Endothelial cell of umbilical vein (primary cell): ENCODE measurements at regions not wholly inside any gene's neighbourhood (a gene's known extent, or its start where the extent isn't known, plus 50 kb on each side); places are given as distances from the start of the nearest gene placed in this dataset.

Source experiments
- BruUV-seq: library from RNA; stranded (reverse); fragments of 400-500 nt; replicated peaks from 2 replicates; lab custom pipeline; 2021; lab: Mats Ljungman, UMichigan
- CTCF ChIA-PET: fragments of 300-600, 350-600 bp; sonication (Branson Sonifier 250); formaldehyde crosslinking; loops from one replicate; lab custom pipeline; 2021; ENCODE audit warnings: antibody characterized with exemption, inconsistent platforms; lab: Charles Lee
- POLR2A ChIA-PET: fragments of 300-600, 350-600 bp; sonication (Branson Sonifier 250); formaldehyde crosslinking; loops from one replicate; lab custom pipeline; 2021; ENCODE audit warnings: antibody characterized with exemption, inconsistent platforms; lab: Charles Lee
- DNase-seq: peaks from one replicate; pipeline ENCODE4 v3.0.0-alpha.2; 2011; ENCODE audit warnings: low read depth, low spot score
- FAIRE-seq: peaks from 2 replicates; lab custom pipeline; 2011; peaks lifted over from hg19 to GRCh38; lab: Jason Lieb, UNC
- H2AFZ ChIP-seq: 2 replicates; pipeline ENCODE4 v1.6.0; 2012; ENCODE audit warnings: low read depth, low read length, control low read depth, inconsistent platforms
- H3K27ac ChIP-seq: 2 replicates; pipeline ENCODE4 v1.5.1; 2011; ENCODE audit warnings: low read depth, mild to moderate bottlenecking, control low read depth, low read length, moderate library complexity; ENCODE audit not compliant: insufficient read depth
- H3K27me3 ChIP-seq, 2 experiments: 2 replicates each; pipeline versions ENCODE4 v1.6.0 to v1.6.1; 2011; ENCODE audit warnings: low read length in 2 of 2, mixed read lengths in 1 of 2; ENCODE audit not compliant: control insufficient read depth in 2 of 2, insufficient read depth in 2 of 2
- H3K36me3 ChIP-seq, 2 experiments: 2 replicates in 1 of 2; 3 replicates in 1 of 2; pipeline ENCODE4 v1.5.1; 2011; ENCODE audit warnings: low read length in 2 of 2, mild to moderate bottlenecking in 1 of 2, moderate library complexity in 1 of 2; ENCODE audit not compliant: control insufficient read depth in 2 of 2, insufficient read depth in 2 of 2; ENCODE audit errors: extremely low read depth in 1 of 2
- H3K4me1 ChIP-seq: 3 replicates; pipeline ENCODE4 v1.5.1; 2011; ENCODE audit warnings: mild to moderate bottlenecking, low read length; ENCODE audit not compliant: control insufficient read depth, insufficient read depth; ENCODE audit errors: extremely low read depth
- H3K4me2 ChIP-seq: 2 replicates; pipeline ENCODE4 v1.6.1; 2011; ENCODE audit warnings: low read length, control low read depth, mixed read lengths; ENCODE audit not compliant: insufficient read depth
- H3K4me3 ChIP-seq, 3 experiments: fragments of 200-600 bp in 1 of 3; sonication (generic), shearing (Covaris generic) in 1 of 3; replicated peaks in 1 of 3; 2 replicates each; pipeline ENCODE4 v1.5.1; 2011 to 2016; ENCODE audit warnings: control low read depth in 3 of 3, low read length in 3 of 3, mild to moderate bottlenecking in 2 of 3, inconsistent platforms in 1 of 3, low read depth in 1 of 3, moderate library complexity in 1 of 3; ENCODE audit not compliant: insufficient read depth in 1 of 3
- H3K79me2 ChIP-seq: 2 replicates; pipeline ENCODE4 v1.6.0; 2012; ENCODE audit warnings: low read length, inconsistent platforms; ENCODE audit not compliant: control insufficient read depth, insufficient read depth
- H3K9ac ChIP-seq: replicated peaks from 2 replicates; pipeline ENCODE3; 2011; ENCODE audit warnings: low read length, control low read depth; ENCODE audit not compliant: insufficient read depth; ENCODE audit errors: extremely low read depth
- H3K9me1 ChIP-seq: replicated peaks from 3 replicates; pipeline ENCODE4 v1.6.0; 2011; ENCODE audit warnings: mild to moderate bottlenecking, low read length; ENCODE audit not compliant: control insufficient read depth, insufficient read depth; ENCODE audit errors: extremely low read depth
- H3K9me3 ChIP-seq: replicated peaks from 2 replicates; pipeline ENCODE4 v1.5.1; 2012; ENCODE audit warnings: low read length, inconsistent platforms; ENCODE audit not compliant: control insufficient read depth, insufficient read depth
- H4K20me1 ChIP-seq: replicated peaks from 2 replicates; pipeline ENCODE3; 2011; ENCODE audit warnings: mild to moderate bottlenecking, low read length; ENCODE audit not compliant: control insufficient read depth, insufficient read depth; ENCODE audit errors: extremely low read depth
- CTCF ChIP-seq, 2 donors: IDR thresholded peaks; 1 replicate in 1 of 2; 2 replicates in 1 of 2; pipeline ENCODE4 v1.5.1; 2011; ENCODE audit warnings: low read length in 2 of 2, mild to moderate bottlenecking in 2 of 2, moderate library complexity in 2 of 2, control low read depth in 1 of 2, inconsistent platforms in 1 of 2, low read depth in 1 of 2; ENCODE audit not compliant: insufficient read depth in 1 of 2; ENCODE audit errors: extremely low read depth in 1 of 2
- EZH2 ChIP-seq: IDR thresholded peaks from 2 replicates; pipeline ENCODE4 v1.6.1; 2012; ENCODE audit warnings: borderline replicate concordance, low read depth, mild to moderate bottlenecking, moderate library complexity, low read length, inconsistent platforms; ENCODE audit not compliant: severe bottlenecking
- FOS ChIP-seq: IDR thresholded peaks from 2 replicates; pipeline ENCODE4 v1.6.1; 2011; ENCODE audit warnings: mild to moderate bottlenecking, low read length, moderate library complexity, borderline replicate concordance; ENCODE audit not compliant: insufficient read depth
- GATA2 ChIP-seq: IDR thresholded peaks from 2 replicates; pipeline ENCODE4 v1.7.0; 2011; ENCODE audit warnings: low read depth, mild to moderate bottlenecking, moderate library complexity, mixed read lengths, low read length; ENCODE audit not compliant: insufficient read length, insufficient read depth
- JUN ChIP-seq: IDR thresholded peaks from 2 replicates; pipeline ENCODE4 v1.6.1; 2011; ENCODE audit warnings: borderline replicate concordance, low read depth; ENCODE audit not compliant: insufficient read length, insufficient read depth
- MAX ChIP-seq: IDR thresholded peaks from 2 replicates; pipeline ENCODE4 v1.6.1; 2011; ENCODE audit not compliant: insufficient read depth, insufficient read length
- MYC ChIP-seq: IDR thresholded peaks from one replicate; pipeline ENCODE4 v1.6.1; 2011; ENCODE audit warnings: mild to moderate bottlenecking, low read depth, low read length
- POLR2A ChIP-seq: IDR thresholded peaks from 2 replicates; pipeline ENCODE4 v1.6.1; 2012; ENCODE audit warnings: low read depth, mild to moderate bottlenecking, control low read depth, low read length
- POLR2AphosphoS5 ChIP-seq: IDR thresholded peaks from 2 replicates; pipeline ENCODE4 v1.6.1; 2012; ENCODE audit warnings: low read depth, mild to moderate bottlenecking, control low read depth, low read length, moderate library complexity; ENCODE audit not compliant: insufficient read depth
- dilution Hi-C: fragments of 300-500 bp; cut with MboI; formaldehyde crosslinking; loops from one replicate; pipeline ENCODE4 v1.15.0; 2019; ENCODE audit warnings: low sequenced_read_pairs; ENCODE audit not compliant: extremely low pct_ligation_motif_present
- intact Hi-C: fragments of 100-400 bp; cut with micrococcal nuclease; formaldehyde crosslinking; loops from one replicate; pipeline ENCODE4 v1.10.0; 2022

GRCh38 chr2:223264541-223265193 is 212.7 kb downstream of the KCNE4 start:
- no peak overlapping the region for H3K27ac ChIP-seq
- H3K27me3 ChIP-seq = no peaks in the 10 kb centered on the region
- H3K9ac ChIP-seq = no peak overlapping the region
- no peak overlapping the region for H3K4me2 ChIP-seq
- H3K9me3 ChIP-seq = no peaks in the 10 kb centered on the region
- BruUV-seq = no TSS peak
- ChIA-PET POLR2A (no interaction called here), CTCF (no interaction called here)
- H3K4me3 ChIP-seq = no peak overlapping the region
- H3K9me1 ChIP-seq = no peaks in the 10 kb centered on the region
- intact Hi-C loops = no loop called here
- H3K4me1 ChIP-seq = peaks cover 7% of the 10 kb centered on the region
- DNase-seq (no peak), FAIRE-seq (no peak)
- no peaks in the 10 kb centered on the region for H3K79me2 ChIP-seq
- TF ChIP-seq GATA2 (no peak), POLR2A (no peak), CTCF (IDR thresholded peaks at IDR 0.05; ENCODE audit: extremely low read depth in 1 of 2, insufficient read depth in 1 of 2, low read depth in 1 of 2, low read length in 2 of 2) (no peak), JUN (no peak), EZH2 (no peak), MYC (no peak), FOS (no peak), MAX (no peak), POLR2AphosphoS5 (no peak)
- no peak overlapping the region for H2AFZ ChIP-seq
- H3K36me3 ChIP-seq = no peaks in the 10 kb centered on the region
- no peaks in the 10 kb centered on the region for H4K20me1 ChIP-seq
- dilution Hi-C loops = no loop called here
